Common myeloid progenitor, CD34-positive (primary cell): ENCODE measurements at regions not wholly inside any gene's neighbourhood (a gene's known extent, or its start where the extent isn't known, plus 50 kb on each side); places are given as distances from the start of the nearest gene placed in this dataset.

Experiments
- CTCF ChIA-PET: fragments of 350-600 bp; sonication (Branson Sonifier 250); formaldehyde crosslinking; loops from one replicate; lab custom pipeline; 2021; ENCODE audit warnings: antibody characterized with exemption; lab: Charles Lee
- POLR2A ChIA-PET: fragments of 350-600 bp; sonication (Branson Sonifier 250); formaldehyde crosslinking; loops from one replicate; lab custom pipeline; 2021; ENCODE audit warnings: antibody characterized with exemption; lab: Charles Lee
- DNase-seq, 3 donors: peaks; one replicate each; pipeline versions ENCODE4 v3.0.0 to v3.0.0-alpha.2; 2013
- H3K27ac ChIP-seq, 2 experiments: 1 replicate in 1 of 2; 2 replicates in 1 of 2; pipeline ENCODE4 v1.7.0; 2013; ENCODE audit warnings: inconsistent platforms in 2 of 2, low read length in 2 of 2, mild to moderate bottlenecking in 2 of 2, low read depth in 1 of 2, moderate library complexity in 1 of 2; ENCODE audit not compliant: severe bottlenecking in 2 of 2, insufficient read depth in 1 of 2, poor library complexity in 1 of 2
- H3K27me3 ChIP-seq, 5 experiments: replicated peaks in 2 of 5; 1 replicate in 3 of 5; 2 replicates in 2 of 5; pipeline versions ENCODE4 v1.6.1 to v1.7.0; 2013; ENCODE audit warnings: low read length in 4 of 5, mild to moderate bottlenecking in 2 of 5, moderate library complexity in 2 of 5, inconsistent platforms in 1 of 5; ENCODE audit not compliant: insufficient read depth in 5 of 5, control insufficient read depth in 4 of 5
- H3K36me3 ChIP-seq, 4 experiments: 1 replicate in 2 of 4; 2 replicates in 2 of 4; pipeline versions ENCODE4 v1.6.1 to v1.7.0; 2013; ENCODE audit warnings: low read length in 3 of 4, control low read depth in 1 of 4, mild to moderate bottlenecking in 1 of 4; ENCODE audit not compliant: control insufficient read depth in 4 of 4, insufficient read depth in 4 of 4
- H3K4me1 ChIP-seq, 4 experiments: 1 replicate in 3 of 4; 2 replicates in 1 of 4; pipeline versions ENCODE4 v1.6.1 to v1.7.1; 2013; ENCODE audit warnings: low read length in 3 of 4, mild to moderate bottlenecking in 3 of 4, control low read depth in 1 of 4, inconsistent platforms in 1 of 4, moderate library complexity in 1 of 4; ENCODE audit not compliant: control insufficient read depth in 4 of 4, insufficient read depth in 4 of 4; ENCODE audit errors: control extremely low read depth in 1 of 4
- H3K4me3 ChIP-seq, 7 experiments: 1 replicate in 4 of 7; 2 replicates in 3 of 7; pipeline versions ENCODE4 v1.5.1 to v1.7.0; 2013; ENCODE audit warnings: mild to moderate bottlenecking in 7 of 7, low read length in 6 of 7, moderate library complexity in 6 of 7, inconsistent platforms in 2 of 7, low read depth in 2 of 7, control low read depth in 1 of 7; ENCODE audit not compliant: insufficient read depth in 4 of 7, control insufficient read depth in 1 of 7; ENCODE audit errors: extremely low read depth in 1 of 7
- H3K9me3 ChIP-seq, 5 experiments: 1 replicate in 4 of 5; 2 replicates in 1 of 5; pipeline versions ENCODE4 v1.6.1 to v1.7.1; 2013; ENCODE audit warnings: low read length in 4 of 5, mild to moderate bottlenecking in 2 of 5, inconsistent platforms in 1 of 5, low read depth in 1 of 5, moderate library complexity in 1 of 5; ENCODE audit not compliant: control insufficient read depth in 4 of 5, insufficient read depth in 2 of 5; ENCODE audit errors: control extremely low read depth in 1 of 5
- WGBS: methylation state at CpG from one replicate; pipeline ENCODE4 v1.1.5; 2013; ENCODE audit not compliant: insufficient coverage; 5-methylcytosine and 5-hydroxymethylcytosine counted together

GRCh38 chr2:83873110-83873509 is 586.0 kb downstream of the SUCLG1 start:
- ChIA-PET POLR2A (no interaction called here), CTCF (no interaction called here)

GRCh38 chr2:83866211-83866610 is 592.9 kb downstream of the SUCLG1 start:
- H3K9me3 ChIP-seq = peaks cover 0 to 1% (median 0%) of the 10 kb centered on the region in 5 experiments
- POLR2A ChIA-PET = no interaction called here
- no peaks in the 10 kb centered on the region for H3K36me3 ChIP-seq
- no peaks in the 10 kb centered on the region for H3K27me3 ChIP-seq
- CTCF ChIA-PET = no interaction called here
- no peak for DNase-seq
- H3K4me3 ChIP-seq = no peak overlapping the region
- no peak overlapping the region for H3K27ac ChIP-seq
- H3K4me1 ChIP-seq = no peaks in the 10 kb centered on the region
- WGBS = no CpG with 5 or more reads among the region's 3 CpGs

More at GRCh38 chr2:83873110-83873509, 586.0 kb downstream of the SUCLG1 start:
- peaks cover 0 to 4% (median 0%) of the 10 kb centered on the region in 5 experiments for H3K9me3 ChIP-seq
- no peak overlapping the region for H3K27ac ChIP-seq
- no peak for DNase-seq
- WGBS = 94% methylated on average over 5 of the region's 6 CpGs
- H3K36me3 ChIP-seq = no peaks in the 10 kb centered on the region
- no peaks in the 10 kb centered on the region for H3K27me3 ChIP-seq
- H3K4me1 ChIP-seq = no peaks in the 10 kb centered on the region
- H3K4me3 ChIP-seq = no peak overlapping the region

GRCh38 chr2:83862600-83862999 is 596.5 kb downstream of the SUCLG1 start:
- CTCF ChIA-PET = no interaction called here
- WGBS = 86% methylated on average over 1 of the region's 2 CpGs
- POLR2A ChIA-PET = no interaction called here
- Histone ChIP-seq H3K27me3 (no peaks in the 10 kb centered on the region), H3K36me3 (no peaks in the 10 kb centered on the region), H3K4me3 (no peak overlapping the region), H3K27ac (no peak overlapping the region), H3K9me3 (peaks cover 0 to 1% (median 0%) of the 10 kb centered on the region in 5 experiments), H3K4me1 (no peaks in the 10 kb centered on the region)
- no peak for DNase-seq

- no peak overlapping the region for H3K27ac ChIP-seq
Observed at GRCh38 chr2:83860320-83860719, 598.8 kb downstream of the SUCLG1 start.

GRCh38 chr2:83859553-83859952 is 599.5 kb downstream of the SUCLG1 start:
- ChIA-PET POLR2A (no interaction called here), CTCF (no interaction called here)
- DNase-seq = no peak
- no CpG with 5 or more reads among the region's 1 CpG for WGBS
- Histone ChIP-seq H3K27me3 (no peaks in the 10 kb centered on the region), H3K36me3 (no peaks in the 10 kb centered on the region), H3K4me3 (no peak overlapping the region), H3K27ac (no peak overlapping the region), H3K4me1 (no peaks in the 10 kb centered on the region), H3K9me3 (peaks cover 0 to 1% (median 0%) of the 10 kb centered on the region in 5 experiments)

More at GRCh38 chr2:83860320-83860719, 598.8 kb downstream of the SUCLG1 start:
- no peak for DNase-seq
- Histone ChIP-seq H3K9me3 (peaks cover 0 to 1% (median 0%) of the 10 kb centered on the region in 5 experiments), H3K4me3 (no peak overlapping the region), H3K36me3 (no peaks in the 10 kb centered on the region), H3K27me3 (no peaks in the 10 kb centered on the region), H3K4me1 (no peaks in the 10 kb centered on the region)
- WGBS = 93% methylated on average over 5 of the region's 7 CpGs
- ChIA-PET POLR2A (no interaction called here), CTCF (no interaction called here)

- ChIA-PET CTCF (no interaction called here), POLR2A (no interaction called here)
- 97% methylated on average over 5 of the region's 5 CpGs for WGBS
- Histone ChIP-seq H3K36me3 (no peaks in the 10 kb centered on the region), H3K27me3 (no peaks in the 10 kb centered on the region), H3K4me3 (no peak overlapping the region), H3K9me3 (peaks cover 0 to 1% (median 0%) of the 10 kb centered on the region in 5 experiments), H3K27ac (no peak overlapping the region), H3K4me1 (no peaks in the 10 kb centered on the region)
- DNase-seq = no peak
Observed at GRCh38 chr2:83851066-83851465, 608.0 kb downstream of the SUCLG1 start.

- ChIA-PET POLR2A (no interaction called here), CTCF (no interaction called here)
- Histone ChIP-seq H3K36me3 (no peaks in the 10 kb centered on the region), H3K9me3 (peaks cover 0 to 1% (median 0%) of the 10 kb centered on the region in 5 experiments), H3K4me1 (no peaks in the 10 kb centered on the region), H3K27ac (no peak overlapping the region), H3K27me3 (no peaks in the 10 kb centered on the region), H3K4me3 (no peak overlapping the region)
- WGBS = no CpG with 5 or more reads among the region's 3 CpGs
- DNase-seq = no peak
Observed at GRCh38 chr2:83850071-83850725, 608.9 kb downstream of the SUCLG1 start.
